Right lobe of liver (tissue), 4 donors: ENCODE measurements at regions not wholly inside any gene's neighbourhood (a gene's known extent, or its start where the extent isn't known, plus 50 kb on each side); places are given as distances from the start of the nearest gene placed in this dataset.

ENCODE experiments used
- CTCF ChIP-seq, 4 donors: fragments of 200-600 bp in 3 of 4; fragments of 450-650 bp in 1 of 4; IDR thresholded peaks; one replicate each; pipeline versions ENCODE4 v1.5.1 to v1.8.0; 2016 to 2022; ENCODE audit warnings: antibody characterized with exemption in 4 of 4, mild to moderate bottlenecking in 2 of 4
- POLR2A ChIP-seq: fragments of 450-650 bp; IDR thresholded peaks from one replicate; pipeline ENCODE4 v1.6.1; 2017; ENCODE audit warnings: antibody characterized with exemption, mild to moderate bottlenecking
- donor health status: DM: no; HTN: no; CAD: no.
- donor health status: DM: no; HTN: no; CAD: no.
- donor health status: DM: no; HTN: yes; CAD: no.

DNA sequence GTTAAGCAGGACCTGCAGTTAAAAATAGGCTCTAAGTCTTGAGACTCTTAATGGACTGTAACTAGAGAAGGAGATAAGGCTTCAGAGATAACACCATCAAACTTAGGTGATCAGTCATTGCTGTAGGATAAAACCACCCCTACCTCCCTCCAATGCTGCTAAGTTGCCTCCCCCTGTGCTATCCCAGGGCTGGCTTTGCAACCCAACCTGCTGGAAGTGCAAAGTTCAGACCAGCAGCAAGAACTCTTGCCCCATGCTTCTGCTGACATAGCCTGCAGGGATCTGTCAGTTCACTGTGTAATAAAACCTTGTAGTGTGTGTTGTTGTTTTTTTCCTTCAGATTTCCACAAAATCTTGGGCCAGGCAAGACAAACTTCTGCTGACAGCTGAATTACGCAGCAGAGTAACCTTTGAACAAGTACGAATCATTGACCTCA is 57.4 kb upstream of the EPB41L3 start:
- TF ChIP-seq CTCF (IDR thresholded peaks at IDR 0.05) (no peak), POLR2A (no peak)
